Posterior vena cava (tissue), 2 donors: ENCODE measurements at regions not wholly inside any gene's neighbourhood (a gene's known extent, or its start where the extent isn't known, plus 50 kb on each side); places are given as distances from the start of the nearest gene placed in this dataset.

Experiments used
- DNase-seq: peaks from one replicate; pipeline ENCODE4 v3.0.0-alpha.2; 2020; ENCODE audit warnings: low spot score
- intact Hi-C, 2 donors: fragments of 100-400 bp; cut with DNase I; formaldehyde crosslinking; loops; one replicate each; pipeline versions ENCODE4 v1.14.1 to v1.14.2; 2022 to 2023
- donor health status: DM: yes; HTN: yes; CAD: no.
- donor health status: DM: yes; HTN: yes; CAD: no.

- intact Hi-C loops: no loop called here
- no peak for DNase-seq
Measured at GRCh38 chr2:222146488-222146887, 152.3 kb downstream of the PAX3 start.

GRCh38 chr2:222142027-222142426 is 156.8 kb downstream of the PAX3 start:
- intact Hi-C loops: no loop called here
- DNase-seq: no peak

GRCh38 chr2:222136106-222136630 is 162.6 kb downstream of the PAX3 start:
- no peak for DNase-seq
- intact Hi-C loops: no loop called here

- intact Hi-C loops: no loop called here
- no peak for DNase-seq
Measured at GRCh38 chr2:222134654-222135053, 164.1 kb downstream of the PAX3 start.

- intact Hi-C loops: no loop called here
- DNase-seq: no peak
Measured at GRCh38 chr2:222133897-222134296, 164.9 kb downstream of the PAX3 start.

- intact Hi-C loops: no loop called here
- DNase-seq: no peak
Measured at GRCh38 chr2:222130855-222131254, 167.9 kb downstream of the PAX3 start.

- DNase-seq: no peak
- intact Hi-C loops: no loop called here
Measured at GRCh38 chr2:222127660-222128059, 171.1 kb downstream of the PAX3 start.

- DNase-seq: no peak
- intact Hi-C loops: no loop called here
Measured at GRCh38 chr2:222120933-222121332, 177.9 kb downstream of the PAX3 start.

- no peak for DNase-seq
- intact Hi-C loops: no loop called here
Measured at GRCh38 chr2:222115296-222115695, 183.5 kb downstream of the PAX3 start.

- intact Hi-C loops: no loop called here
Measured at GRCh38 chr2:222108957-222109585, 189.7 kb downstream of the PAX3 start.

GRCh38 chr2:222108497-222108896 is 190.3 kb downstream of the PAX3 start:
- no peak for DNase-seq
- intact Hi-C loops: no loop called here

More at GRCh38 chr2:222108957-222109585, 189.7 kb downstream of the PAX3 start:
- no peak for DNase-seq

GRCh38 chr2:222105046-222105445 is 193.8 kb downstream of the PAX3 start:
- DNase-seq: no peak
- intact Hi-C loops: no loop called here

- no peak for DNase-seq
- intact Hi-C loops: no loop called here
Measured at GRCh38 chr2:222102575-222103349, 196.0 kb downstream of the PAX3 start.

- intact Hi-C loops: no loop called here
- DNase-seq: no peak
Measured at GRCh38 chr2:222100704-222101699, 197.8 kb downstream of the PAX3 start.

GRCh38 chr2:222088561-222088960 is 210.2 kb downstream of the PAX3 start:
- intact Hi-C loops: no loop called here
- no peak for DNase-seq

GRCh38 chr2:222087998-222088397 is 210.8 kb downstream of the PAX3 start:
- intact Hi-C loops: no loop called here
- DNase-seq: no peak

- DNase-seq: no peak
- intact Hi-C loops: no loop called here
Measured at GRCh38 chr2:222082201-222082600, 216.6 kb downstream of the PAX3 start.

- intact Hi-C loops: no loop called here
- DNase-seq: no peak
Measured at GRCh38 chr2:222080141-222080540, 218.7 kb downstream of the PAX3 start.

GRCh38 chr2:222076973-222077690 is 221.7 kb downstream of the PAX3 start:
- intact Hi-C loops: no loop called here

More at GRCh38 chr2:222076973-222077690, 221.7 kb downstream of the PAX3 start:
- DNase-seq: no peak
